ENCODE measurements at regions not wholly inside any gene's neighbourhood (a gene's known extent, or its start where the extent isn't known, plus 50 kb on each side); places are given as distances from the start of the nearest gene placed in this dataset.
"Not testable (repeated sequence)": the region's sequence is repeated elsewhere in the genome, so short reads cannot be mapped to it uniquely, and the experiment has no call there.

DNA sequence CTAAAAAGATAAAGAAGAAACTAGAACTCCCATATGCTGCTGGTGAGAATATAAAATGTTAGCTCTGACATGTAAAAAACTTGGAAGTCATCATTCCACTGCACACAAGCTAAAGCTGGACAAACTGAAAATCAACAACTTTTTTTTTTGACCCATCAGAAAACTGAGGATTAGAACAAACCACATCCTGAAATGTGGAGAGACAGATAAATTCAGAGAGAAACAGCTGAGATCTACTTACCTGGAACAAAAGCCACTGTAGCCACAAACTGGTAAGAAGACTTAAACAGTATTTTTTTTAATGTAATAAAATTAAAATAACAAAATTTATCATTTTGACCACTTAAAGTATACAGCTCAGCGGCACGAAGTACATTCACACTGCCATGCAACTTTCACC is 408.5 kb upstream of the RGS17 start:
- DNase-seq (ENCODE audit: low read depth) = no peak

DNA sequence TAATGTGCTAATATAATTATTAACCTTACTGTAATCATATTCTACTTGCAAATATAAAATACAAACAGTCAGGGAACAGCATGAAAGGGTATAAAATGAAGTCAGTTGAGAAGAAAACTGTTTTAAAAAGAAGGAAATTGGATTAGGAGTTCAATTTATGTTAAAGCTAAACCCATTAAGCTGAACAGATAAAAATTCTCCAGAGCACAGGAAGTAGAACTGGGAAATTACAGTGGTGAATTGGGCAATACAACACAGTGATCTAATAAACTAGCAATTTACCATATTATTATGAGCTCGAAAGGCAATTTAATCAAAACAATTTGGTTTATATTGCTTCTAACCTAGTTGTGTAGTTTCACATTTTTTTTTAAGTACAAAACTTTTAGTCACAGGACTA is 407.4 kb upstream of the RGS17 start:
- peak; percentile 8 for DNase-seq (ENCODE audit: low read depth)

DNA sequence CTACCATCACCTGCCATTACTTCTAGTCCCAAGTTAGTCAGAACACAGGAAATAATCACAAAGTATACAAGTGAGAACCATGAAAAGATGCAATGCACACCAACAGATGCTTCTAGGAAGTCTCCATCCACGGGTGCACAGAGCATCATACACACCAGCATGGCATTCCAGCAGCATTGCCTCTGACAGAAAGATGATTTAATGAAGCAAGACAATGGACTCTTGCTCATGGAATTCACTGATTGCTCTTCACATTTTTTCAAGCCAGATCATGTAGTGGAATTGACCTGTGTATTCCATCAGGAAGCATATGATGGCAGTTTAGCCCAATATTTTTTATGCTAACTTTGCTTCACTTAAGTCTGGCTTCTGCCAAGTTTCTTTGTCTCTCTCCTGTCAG is 406.3 kb upstream of the RGS17 start:
- peak; percentile 42 for DNase-seq (ENCODE audit: low read depth)

- no peak for DNase-seq (ENCODE audit: low read depth)
Observed at GRCh38 chr6:153526479-153526878, 395.4 kb upstream of the RGS17 start.

DNA sequence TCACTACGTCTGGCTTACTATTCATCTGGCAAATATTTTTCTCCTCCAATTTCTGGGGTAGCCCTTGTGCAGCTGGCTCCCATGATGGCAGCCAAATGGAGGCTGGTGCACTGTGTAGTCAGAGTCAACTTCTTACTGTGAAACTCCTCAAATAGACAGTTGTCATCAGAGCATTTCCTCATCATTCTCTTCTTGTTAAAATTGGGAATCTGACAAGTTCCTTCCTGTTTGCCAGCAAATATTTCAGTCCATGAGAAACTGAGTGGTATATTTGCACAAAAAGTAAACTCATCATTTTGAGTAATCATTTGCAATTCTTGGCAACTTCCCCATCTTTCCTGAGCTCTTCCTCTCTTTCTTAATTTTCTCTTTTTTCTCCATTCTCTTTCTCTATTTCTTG is 394.9 kb upstream of the RGS17 start:
- no peak for DNase-seq (ENCODE audit: low read depth)

DNA sequence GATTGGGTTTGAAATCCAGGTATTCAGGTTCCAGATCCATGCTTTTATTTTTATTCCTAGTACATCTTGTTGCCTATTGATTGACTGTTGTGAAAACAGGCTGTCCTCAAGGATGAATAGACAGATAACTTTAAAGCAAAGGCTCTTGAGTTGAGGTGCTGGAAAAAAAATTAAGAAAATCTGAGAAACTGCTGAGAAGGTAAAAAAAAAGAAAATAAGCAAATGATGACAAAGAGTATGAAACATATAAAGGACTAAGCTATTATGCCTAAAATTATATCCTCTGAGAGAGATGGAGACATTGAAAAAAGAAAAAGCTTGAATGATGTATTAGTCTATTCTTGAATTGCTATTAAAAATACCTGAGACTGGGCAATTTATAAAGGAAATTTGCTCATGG is 392.3 kb upstream of the RGS17 start:
- DNase-seq (ENCODE audit: low read depth) = no peak

DNA sequence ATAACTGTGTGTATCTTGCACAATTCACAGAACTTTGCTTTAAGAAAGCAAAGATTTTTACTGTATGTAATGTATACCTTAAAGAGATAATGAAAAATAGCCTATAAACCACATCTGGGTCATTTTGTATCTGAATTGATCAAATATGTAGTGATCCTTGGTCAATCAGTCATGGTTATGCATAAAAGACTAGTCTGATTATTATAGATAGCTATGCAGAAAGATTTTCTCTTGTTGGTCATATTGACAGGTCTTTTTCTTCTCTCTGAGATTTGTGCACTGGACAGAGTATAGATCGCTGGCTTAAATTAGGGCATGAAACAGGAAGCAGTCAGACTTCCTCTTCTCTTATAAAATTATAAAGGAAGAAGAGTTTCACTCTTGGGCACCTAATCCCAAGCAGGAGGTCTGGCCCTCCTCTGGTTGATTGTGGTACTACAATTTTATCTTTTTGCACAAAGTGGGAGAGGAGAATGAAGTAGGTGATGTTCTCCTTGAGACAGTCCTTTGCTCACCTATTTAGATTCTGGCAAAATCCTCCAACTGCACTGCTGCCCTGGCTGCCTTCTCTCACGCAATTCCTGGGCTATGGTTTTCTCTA is 380.9 kb upstream of the RGS17 start:
- peak; percentile 19 for DNase-seq (ENCODE audit: low read depth)

DNA sequence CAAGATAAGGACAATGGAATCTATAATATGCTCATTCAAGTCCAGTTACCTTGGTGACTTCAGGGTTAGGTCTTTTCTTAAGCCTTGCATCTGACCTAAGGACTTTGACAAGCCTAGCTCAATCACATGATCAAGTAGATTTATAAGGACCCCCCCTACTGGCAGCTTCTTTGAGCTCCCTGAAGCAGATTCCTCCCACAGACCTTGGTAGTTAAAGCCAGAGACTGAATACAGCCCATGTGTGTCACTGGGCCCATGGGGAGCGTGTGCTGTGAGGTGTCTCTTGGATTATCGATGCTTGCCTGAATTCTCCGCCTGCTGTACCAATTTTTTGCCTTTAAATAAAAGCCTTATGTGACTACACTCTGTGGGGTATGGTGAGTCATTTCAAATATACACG is 372.7 kb upstream of the RGS17 start:
- DNase-seq (ENCODE audit: low read depth) = no peak

- DNase-seq (ENCODE audit: low read depth) = no peak
Observed at GRCh38 chr6:153493501-153493900, 362.4 kb upstream of the RGS17 start.

DNA sequence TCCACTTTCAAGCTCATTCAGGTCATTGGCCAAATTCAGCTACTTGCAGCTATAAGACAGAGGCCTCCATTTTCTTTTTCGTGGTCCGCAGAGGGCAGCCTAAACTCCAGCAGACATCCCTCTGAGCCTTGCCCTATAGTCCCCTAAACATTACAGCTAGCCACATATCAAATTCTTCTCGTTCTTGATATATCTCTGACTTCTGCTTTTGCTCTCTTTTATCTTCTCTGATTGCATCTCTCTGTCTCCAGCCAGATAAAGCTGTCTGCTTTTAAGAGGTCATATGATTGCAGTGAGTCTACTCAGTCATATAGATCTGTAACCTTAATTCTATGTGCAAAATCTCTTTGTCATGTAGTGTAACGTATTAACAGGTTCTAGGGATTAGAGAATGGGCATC is 358.4 kb upstream of the RGS17 start:
- no peak for DNase-seq (ENCODE audit: low read depth)

- DNase-seq (ENCODE audit: low read depth) = no peak
Observed at GRCh38 chr6:153488267-153488666, 357.2 kb upstream of the RGS17 start.

DNA sequence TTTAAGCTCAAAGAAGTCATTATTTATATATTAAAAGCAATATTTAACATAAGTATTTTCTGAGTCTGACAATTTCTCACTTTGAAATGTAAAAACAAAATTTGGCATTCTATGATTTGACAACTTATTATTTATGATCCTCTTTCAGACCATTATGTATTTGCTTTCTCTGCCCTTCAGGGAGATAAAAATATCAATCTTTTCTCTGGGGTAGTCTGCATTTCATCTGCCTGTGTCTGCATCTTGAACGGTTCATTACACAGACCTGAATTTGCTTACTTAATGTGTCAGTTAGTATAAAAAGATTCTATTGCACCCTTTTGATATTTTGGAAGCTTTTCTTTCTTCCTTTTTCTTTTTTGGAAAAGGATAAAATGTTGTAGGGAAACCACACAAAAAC is 354.0 kb upstream of the RGS17 start:
- DNase-seq (ENCODE audit: low read depth) = no peak

- DNase-seq (ENCODE audit: low read depth) = no peak
Observed at GRCh38 chr6:153484056-153484455, 353.0 kb upstream of the RGS17 start.

DNA sequence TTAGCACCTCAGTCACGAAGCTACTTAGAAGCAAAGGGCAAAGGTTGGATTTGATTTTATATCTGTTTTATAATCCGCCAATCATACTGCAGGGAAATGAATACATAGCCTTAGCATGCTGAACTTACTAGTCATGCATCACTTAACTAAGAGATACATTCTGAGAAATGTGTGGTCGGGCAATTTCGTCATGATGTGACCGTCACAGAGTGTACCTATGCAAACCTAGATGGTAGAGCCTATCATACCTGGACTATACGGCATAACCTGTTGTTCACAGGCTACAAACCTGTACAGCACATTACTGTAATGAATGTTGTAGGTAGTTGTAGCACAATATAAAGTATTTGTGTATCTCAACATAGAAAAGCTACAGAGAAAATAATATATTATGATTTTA is 345.2 kb upstream of the RGS17 start:
- no peak for DNase-seq (ENCODE audit: low read depth)

DNA sequence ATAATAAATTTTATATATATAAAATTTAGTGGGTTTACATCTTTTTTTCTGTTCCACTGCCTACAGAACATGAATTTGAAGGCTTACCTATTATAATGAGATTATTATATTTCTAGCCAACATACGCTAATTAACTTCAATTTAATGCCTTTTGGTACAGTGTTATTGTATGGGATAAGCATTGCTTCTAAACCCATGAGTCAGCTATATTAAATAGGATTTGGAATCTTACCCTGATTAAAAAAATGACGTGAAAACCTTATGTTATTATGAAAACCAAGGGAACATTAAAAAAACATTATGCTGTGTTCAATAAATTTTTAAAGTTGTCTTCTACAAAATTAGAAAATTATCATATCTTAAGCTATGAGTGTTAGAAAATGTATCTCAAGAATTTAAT is 334.0 kb upstream of the RGS17 start:
- DNase-seq (ENCODE audit: low read depth) = no peak

GRCh38 chr6:153449279-153449678 is 318.2 kb upstream of the RGS17 start:
- no peak for DNase-seq (ENCODE audit: low read depth)

DNA sequence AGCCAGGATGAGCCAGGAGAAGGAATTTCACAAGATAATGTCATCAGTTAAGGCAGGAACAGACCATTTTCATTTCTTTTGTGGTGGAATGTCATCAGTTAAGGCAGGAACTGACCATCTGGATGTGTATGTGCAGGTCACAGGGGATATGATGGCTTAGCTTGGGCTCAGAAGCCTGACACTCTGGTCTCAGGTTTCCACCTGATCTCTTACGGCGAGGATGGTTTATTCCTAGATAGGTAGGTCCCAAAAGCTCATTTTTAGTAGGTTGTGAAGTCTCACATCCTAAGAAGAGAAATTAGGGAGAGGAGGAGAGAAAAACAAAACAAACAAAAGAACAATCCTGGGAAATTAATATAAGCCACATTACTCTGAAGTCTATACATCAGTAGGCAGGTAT is 311.7 kb upstream of the RGS17 start:
- not testable (repeated sequence) for DNase-seq (ENCODE audit: low read depth)

DNA sequence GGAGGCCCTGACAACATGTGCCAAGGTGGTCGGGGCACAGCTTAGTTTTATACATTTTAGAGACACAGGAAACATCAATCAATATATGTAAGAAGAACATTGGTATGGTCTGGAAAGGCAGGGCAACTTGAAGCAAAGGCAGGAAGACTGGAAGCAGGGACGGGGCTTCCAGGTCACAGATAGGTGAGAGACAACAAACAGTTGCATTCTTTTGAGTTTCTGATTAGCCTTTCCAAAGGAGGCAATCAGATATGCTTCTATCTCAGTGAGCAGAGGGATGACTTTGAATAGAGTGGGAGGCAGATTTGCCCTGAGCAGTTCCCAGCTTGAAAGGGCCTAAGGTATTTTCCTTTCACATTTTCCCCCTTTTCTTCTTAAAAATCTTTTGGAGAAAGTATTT is 311.0 kb upstream of the RGS17 start:
- no peak for DNase-seq (ENCODE audit: low read depth)

DNA sequence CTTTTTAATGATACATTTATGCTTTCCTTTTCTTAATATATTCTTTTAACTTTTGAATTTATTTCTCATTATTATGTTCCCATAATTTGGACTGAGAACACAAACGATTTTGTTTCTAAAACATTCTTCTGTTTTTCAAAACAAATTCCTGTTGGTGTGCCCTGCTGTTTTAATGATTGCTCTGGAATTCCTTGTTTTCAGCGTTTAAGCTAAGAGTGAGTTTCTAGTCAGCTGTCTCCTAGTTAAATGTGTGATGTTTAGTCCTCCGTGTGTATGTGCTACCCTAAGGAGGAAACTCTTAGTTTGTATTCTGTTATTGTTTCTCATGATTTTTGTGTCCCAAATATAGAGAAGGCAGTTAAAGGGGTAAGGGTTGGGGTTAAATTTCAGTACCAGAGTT is 306.1 kb upstream of the RGS17 start:
- no peak for DNase-seq (ENCODE audit: low read depth)

DNA sequence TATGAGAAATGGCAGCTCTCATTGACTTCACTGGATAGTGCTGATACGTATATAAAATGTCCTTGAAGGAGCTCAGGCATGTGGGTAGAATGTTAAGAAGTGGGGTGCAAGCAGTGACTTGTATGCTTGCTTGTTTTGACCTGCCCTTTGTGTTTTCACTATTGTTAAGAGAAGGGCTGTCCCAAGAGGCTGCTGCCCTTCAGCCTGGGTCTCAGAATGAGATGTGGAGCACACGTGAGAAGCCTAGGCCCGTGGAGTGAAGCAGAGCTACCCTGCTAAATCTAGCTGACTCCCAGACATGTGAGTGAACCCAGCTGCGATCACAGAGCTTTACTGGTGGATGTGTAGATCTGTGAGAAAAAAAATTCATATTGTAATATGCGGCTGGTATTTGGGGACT is 305.3 kb upstream of the RGS17 start:
- no peak for DNase-seq (ENCODE audit: low read depth)

DNA sequence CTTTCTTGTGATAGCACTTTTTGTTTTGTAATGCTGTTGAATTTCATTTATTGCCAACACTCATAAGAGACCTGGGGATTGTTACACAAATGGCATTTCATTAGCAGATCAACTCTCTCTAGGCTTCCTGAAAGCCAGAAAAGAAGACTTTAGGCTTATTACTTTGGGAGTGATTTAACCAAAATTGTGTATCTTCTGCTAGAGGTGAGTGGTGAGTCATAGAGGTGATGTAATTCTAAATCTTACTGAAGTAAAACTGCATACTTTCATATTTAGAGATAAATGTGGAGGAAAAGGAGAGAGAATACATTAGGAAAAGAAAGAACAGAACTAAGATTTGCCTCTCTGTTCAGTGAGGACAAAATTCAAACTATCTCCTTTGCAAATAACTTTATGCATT is 304.7 kb upstream of the RGS17 start:
- no peak for DNase-seq (ENCODE audit: low read depth)

DNA sequence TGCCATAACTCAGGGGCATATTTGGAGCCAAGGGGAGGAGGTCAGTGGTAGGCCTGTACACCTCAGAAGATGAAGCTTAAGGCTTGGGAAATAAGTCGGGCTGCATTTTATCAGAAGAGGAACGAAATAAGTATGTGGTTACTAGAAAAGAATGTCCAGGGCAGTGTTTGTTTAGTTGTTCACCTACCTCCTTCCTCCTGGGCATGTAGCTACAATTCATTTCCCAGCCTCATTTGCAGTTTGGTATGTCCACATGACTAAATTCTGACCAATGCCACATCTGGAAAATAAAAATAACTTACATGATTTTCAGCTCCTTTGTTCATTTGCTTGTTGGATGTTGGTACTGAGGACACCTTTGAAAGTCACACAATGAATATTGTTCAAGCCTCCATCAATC is 294.5 kb upstream of the RGS17 start:
- no peak for DNase-seq (ENCODE audit: low read depth)

DNA sequence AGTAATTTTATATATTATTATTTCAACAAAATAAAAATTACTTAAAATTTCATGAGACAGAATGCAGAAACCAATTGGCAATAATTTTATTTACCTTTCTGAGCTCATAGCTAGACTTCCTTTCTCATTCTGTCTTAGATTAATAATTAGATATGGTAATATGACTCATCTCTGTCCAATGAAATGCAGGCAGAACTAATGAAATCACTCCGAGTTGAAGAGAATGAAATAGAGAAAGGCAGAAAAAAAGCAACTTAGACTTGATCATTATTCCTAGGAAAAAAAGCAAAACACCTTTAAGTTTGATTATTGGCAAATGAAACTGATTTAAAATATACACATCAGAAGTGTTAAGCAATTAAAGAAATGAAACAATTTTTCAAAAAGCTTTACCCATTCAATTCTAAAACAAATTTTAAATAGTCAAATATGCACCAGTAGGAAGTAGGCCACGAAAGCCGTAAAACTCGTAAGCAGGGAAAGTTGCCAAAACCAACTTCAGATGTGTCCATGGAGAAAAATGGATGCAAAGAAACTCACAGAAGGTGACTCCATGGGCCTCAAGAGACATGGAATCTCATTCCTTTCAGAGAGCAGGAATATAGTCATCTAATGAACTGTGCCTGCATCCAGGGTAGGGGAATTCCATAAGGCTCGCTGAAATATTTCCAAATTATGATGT is 293.8 kb upstream of the RGS17 start:
- DNase-seq (ENCODE audit: low read depth) = no peak

- DNase-seq (ENCODE audit: low read depth) = no peak
Observed at GRCh38 chr6:153412519-153412918, 281.4 kb upstream of the RGS17 start.

Measured in amniotic epithelial cell (primary cell).